ENCODE measurements at regions not wholly inside any gene's neighbourhood (a gene's known extent, or its start where the extent isn't known, plus 50 kb on each side); places are given as distances from the start of the nearest gene placed in this dataset.

DNA sequence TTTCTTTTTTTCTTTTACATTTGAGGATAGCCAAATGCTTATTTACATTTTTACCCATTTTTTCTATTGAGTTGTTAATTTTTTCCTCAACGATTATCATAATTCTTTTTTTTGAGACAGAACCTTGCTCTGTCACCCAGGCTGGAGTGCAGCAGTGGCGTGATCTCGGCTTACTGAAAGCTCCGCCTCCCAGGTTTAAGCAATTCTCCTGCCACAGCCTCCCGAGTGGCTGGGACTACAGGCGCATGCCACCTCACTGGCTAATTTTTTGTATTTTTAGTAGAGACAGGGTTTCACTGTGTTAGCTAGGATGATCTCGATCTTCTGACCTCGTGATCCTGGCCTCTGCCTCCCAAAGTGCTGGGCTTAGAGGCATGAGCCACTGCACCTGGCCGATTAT, 208.7 kb downstream of the LIG4 start:
- H3K9me3 ChIP-seq (ENCODE audit: control insufficient read depth, low read length) = no peaks in the 10 kb centered on the region
- no peak overlapping the region for H3K27ac ChIP-seq (ENCODE audit: low read depth, low read length, severe bottlenecking)
- whole genome bisulfite sequencing, 2 experiments (ENCODE audit: insufficient coverage in 2 of 2) = 87 to 93% methylated on average over 5 to 6 of the region's 9 CpGs
- no peaks in the 10 kb centered on the region for H3K4me1 ChIP-seq (ENCODE audit: control insufficient read depth, insufficient read depth, low read length, poor library complexity, severe bottlenecking)
- H3K36me3 ChIP-seq (ENCODE audit: control insufficient read depth, insufficient read depth, low read length) = no peaks in the 10 kb centered on the region
- H3K4me3 ChIP-seq (ENCODE audit: extremely low read depth, insufficient read depth, low read length, poor library complexity, severe bottlenecking) = no peak overlapping the region

DNA sequence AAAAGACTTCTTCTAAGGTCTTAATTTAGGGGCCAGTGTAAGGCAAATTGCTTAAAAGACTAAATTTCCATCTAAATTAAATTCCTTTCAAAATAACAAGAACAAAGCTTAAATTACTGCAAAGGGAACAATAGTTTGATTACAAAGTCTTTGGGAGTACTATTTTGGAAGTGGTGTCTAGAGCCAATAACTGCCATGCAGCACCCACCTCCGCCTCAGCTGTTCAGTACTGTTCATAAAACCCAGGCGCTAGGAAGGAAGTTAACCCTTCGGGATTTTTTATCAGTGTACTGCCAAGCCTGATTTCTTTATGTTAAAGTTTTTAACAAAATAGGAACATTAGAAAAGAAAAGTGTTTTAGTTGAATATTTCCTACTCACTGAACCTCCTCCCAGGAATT, 210.1 kb downstream of the LIG4 start:
- H3K27ac ChIP-seq (ENCODE audit: low read depth, low read length, severe bottlenecking) = no peak overlapping the region
- no peak overlapping the region for H3K4me3 ChIP-seq (ENCODE audit: extremely low read depth, insufficient read depth, low read length, poor library complexity, severe bottlenecking)
- H3K4me1 ChIP-seq (ENCODE audit: control insufficient read depth, insufficient read depth, low read length, poor library complexity, severe bottlenecking) = no peaks in the 10 kb centered on the region
- no peaks in the 10 kb centered on the region for H3K36me3 ChIP-seq (ENCODE audit: control insufficient read depth, insufficient read depth, low read length)
- WGBS, 2 experiments (ENCODE audit: insufficient coverage in 2 of 2) = 73 to 82% methylated on average over 2 of the region's 3 CpGs
- no peaks in the 10 kb centered on the region for H3K9me3 ChIP-seq (ENCODE audit: control insufficient read depth, low read length)

DNA sequence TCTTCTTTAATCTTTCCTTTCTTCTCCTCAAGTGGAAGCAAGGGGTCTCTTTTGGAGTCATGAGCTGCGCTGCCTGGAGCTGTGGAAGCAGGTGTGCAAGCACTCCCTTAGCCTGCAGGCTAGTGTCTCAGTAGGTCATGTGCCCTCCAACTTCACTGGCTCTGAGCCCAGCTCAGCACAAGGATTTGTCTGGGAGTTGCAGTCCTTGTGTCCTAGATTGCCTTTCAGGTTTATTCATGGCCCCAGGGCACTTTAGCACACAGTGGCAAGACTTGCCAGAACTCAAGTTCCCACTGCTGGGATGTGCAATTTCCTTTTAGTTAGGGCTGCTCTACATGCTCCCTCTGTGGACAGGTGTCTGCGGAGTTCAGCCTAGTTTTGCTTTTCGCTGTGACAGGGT, 211.7 kb downstream of the LIG4 start:
- 67 to 100% methylated on average over 1 to 3 of the region's 3 CpGs for WGBS, 2 experiments (ENCODE audit: insufficient coverage in 2 of 2)
- no peak overlapping the region for H3K27ac ChIP-seq (ENCODE audit: low read depth, low read length, severe bottlenecking)
- no peaks in the 10 kb centered on the region for H3K36me3 ChIP-seq (ENCODE audit: control insufficient read depth, insufficient read depth, low read length)
- no peak overlapping the region for H3K4me3 ChIP-seq (ENCODE audit: extremely low read depth, insufficient read depth, low read length, poor library complexity, severe bottlenecking)
- H3K4me1 ChIP-seq (ENCODE audit: control insufficient read depth, insufficient read depth, low read length, poor library complexity, severe bottlenecking) = no peaks in the 10 kb centered on the region
- H3K9me3 ChIP-seq (ENCODE audit: control insufficient read depth, low read length) = no peaks in the 10 kb centered on the region

DNA sequence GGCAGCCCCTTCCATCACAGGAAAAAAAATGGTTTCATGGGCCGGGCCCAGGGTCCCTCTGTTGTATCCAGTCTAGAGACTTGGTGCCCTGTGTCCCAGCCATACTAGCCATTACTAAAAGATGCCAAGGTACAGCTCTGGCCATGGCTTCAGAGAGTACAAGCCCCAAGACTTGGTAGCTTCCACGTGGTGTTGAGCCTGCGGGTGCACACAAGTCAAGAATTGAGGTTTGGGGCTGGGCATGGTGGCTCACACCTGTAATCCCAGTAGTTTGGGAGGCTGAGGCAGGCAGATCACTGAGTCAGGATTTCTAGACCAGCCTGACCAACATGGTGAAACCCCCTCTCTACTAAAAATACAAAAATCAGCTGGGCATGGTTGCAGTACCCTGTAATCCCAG, 214.3 kb downstream of the LIG4 start:
- Histone ChIP-seq H3K4me1 (ENCODE audit: control insufficient read depth, insufficient read depth, low read length, poor library complexity, severe bottlenecking) (no peaks in the 10 kb centered on the region), H3K9me3 (ENCODE audit: control insufficient read depth, low read length) (no peaks in the 10 kb centered on the region), H3K4me3 (ENCODE audit: extremely low read depth, insufficient read depth, low read length, poor library complexity, severe bottlenecking) (no peak overlapping the region), H3K27ac (ENCODE audit: low read depth, low read length, severe bottlenecking) (no peak overlapping the region), H3K36me3 (ENCODE audit: control insufficient read depth, insufficient read depth, low read length) (no peaks in the 10 kb centered on the region)
- 89 to 92% methylated on average over 3 of the region's 3 CpGs for WGBS, 2 experiments (ENCODE audit: insufficient coverage in 2 of 2)

DNA sequence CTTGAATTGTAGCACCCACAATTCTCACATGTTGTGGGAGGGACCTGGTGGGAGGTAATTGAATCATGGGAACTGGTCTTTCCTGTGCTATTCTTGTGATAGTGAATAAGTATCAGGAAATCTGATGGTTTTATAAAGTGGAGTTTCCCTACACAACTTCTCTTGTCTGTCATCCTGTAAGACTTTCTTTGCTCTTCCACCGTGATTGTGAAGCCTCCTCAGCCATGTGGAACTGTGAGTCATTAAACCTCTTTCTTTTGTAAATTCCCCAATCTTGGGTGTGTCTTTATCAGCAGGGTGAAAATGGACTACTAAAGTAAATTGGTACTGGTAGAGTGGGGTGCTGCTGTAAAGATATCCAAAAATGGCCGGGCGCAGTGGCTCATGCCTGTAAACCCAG, 215.6 kb downstream of the LIG4 start:
- no peaks in the 10 kb centered on the region for H3K4me1 ChIP-seq (ENCODE audit: control insufficient read depth, insufficient read depth, low read length, poor library complexity, severe bottlenecking)

DNA sequence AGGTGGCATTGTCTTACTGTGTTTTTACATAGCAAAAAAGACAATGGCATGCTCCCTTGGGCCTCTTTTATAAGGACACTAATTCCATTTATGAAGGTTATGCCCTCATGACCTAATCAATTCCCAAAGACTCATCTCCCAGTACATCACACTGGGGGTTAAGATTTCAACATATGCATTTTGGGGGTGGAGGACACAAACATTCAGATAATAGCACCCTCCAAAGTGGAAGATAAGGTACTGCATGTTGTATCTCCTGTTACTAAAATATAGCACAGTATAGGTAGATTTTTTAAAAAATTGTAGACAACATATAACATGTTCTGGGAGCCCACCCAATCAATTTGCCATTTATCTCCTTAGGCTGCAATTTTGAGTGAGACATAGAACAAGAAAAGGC, 221.2 kb downstream of the LIG4 start:
- Histone ChIP-seq H3K36me3 (ENCODE audit: control insufficient read depth, insufficient read depth, low read length) (no peaks in the 10 kb centered on the region), H3K4me3 (ENCODE audit: extremely low read depth, insufficient read depth, low read length, poor library complexity, severe bottlenecking) (no peak overlapping the region), H3K4me1 (ENCODE audit: control insufficient read depth, insufficient read depth, low read length, poor library complexity, severe bottlenecking) (peaks cover 3% of the 10 kb centered on the region), H3K9me3 (ENCODE audit: control insufficient read depth, low read length) (no peaks in the 10 kb centered on the region), H3K27ac (ENCODE audit: low read depth, low read length, severe bottlenecking) (no peak overlapping the region)

More for the DNA sequence above, 215.6 kb downstream of the LIG4 start:
- H3K27ac ChIP-seq (ENCODE audit: low read depth, low read length, severe bottlenecking) = no peak overlapping the region
- no peaks in the 10 kb centered on the region for H3K9me3 ChIP-seq (ENCODE audit: control insufficient read depth, low read length)
- 87 to 91% methylated on average over 2 of the region's 3 CpGs for WGBS, 2 experiments (ENCODE audit: insufficient coverage in 2 of 2)
- no peak overlapping the region for H3K4me3 ChIP-seq (ENCODE audit: extremely low read depth, insufficient read depth, low read length, poor library complexity, severe bottlenecking)
- H3K36me3 ChIP-seq (ENCODE audit: control insufficient read depth, insufficient read depth, low read length) = no peaks in the 10 kb centered on the region

DNA sequence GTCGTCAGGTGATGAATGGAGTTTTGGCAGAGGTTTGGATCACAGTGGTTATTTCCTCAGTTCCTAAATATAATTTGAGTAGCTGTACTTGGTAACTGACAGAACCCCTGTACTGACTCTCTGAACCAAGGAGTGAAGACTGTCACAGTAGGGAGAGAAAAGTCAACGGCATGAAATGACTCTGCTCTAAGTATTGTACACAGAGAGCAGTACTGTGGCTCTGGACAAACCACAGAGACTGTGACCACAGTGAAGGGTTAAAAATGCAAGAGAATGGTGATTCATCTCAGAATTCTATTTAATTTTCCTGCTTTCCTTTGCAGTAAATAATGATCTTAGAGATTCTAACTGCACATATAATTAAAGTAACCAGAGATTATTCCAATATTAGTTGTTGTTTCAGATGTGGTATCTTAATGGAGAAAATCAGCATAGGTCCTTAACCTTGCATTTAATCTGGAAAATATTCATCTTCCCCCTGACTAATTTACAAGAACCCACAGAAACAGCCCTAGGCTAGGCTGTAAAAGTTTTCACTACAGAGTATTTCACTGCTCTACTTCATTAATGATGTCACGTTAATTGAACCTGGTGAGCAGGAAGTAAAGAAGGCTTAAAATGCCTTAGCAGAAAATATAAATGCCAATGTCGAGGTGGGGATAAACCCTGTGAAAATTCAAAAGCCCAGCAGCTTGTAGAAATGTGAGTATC, 221.9 kb downstream of the LIG4 start:
- Histone ChIP-seq H3K36me3 (ENCODE audit: control insufficient read depth, insufficient read depth, low read length) (no peaks in the 10 kb centered on the region), H3K9me3 (ENCODE audit: control insufficient read depth, low read length) (no peaks in the 10 kb centered on the region), H3K4me3 (ENCODE audit: extremely low read depth, insufficient read depth, low read length, poor library complexity, severe bottlenecking) (no peak overlapping the region), H3K4me1 (ENCODE audit: control insufficient read depth, insufficient read depth, low read length, poor library complexity, severe bottlenecking) (peaks cover 3% of the 10 kb centered on the region), H3K27ac (ENCODE audit: low read depth, low read length, severe bottlenecking) (no peak overlapping the region)
- 60 to 100% methylated on average over 1 of the region's 4 CpGs for WGBS, 2 experiments (ENCODE audit: insufficient coverage in 2 of 2)

DNA sequence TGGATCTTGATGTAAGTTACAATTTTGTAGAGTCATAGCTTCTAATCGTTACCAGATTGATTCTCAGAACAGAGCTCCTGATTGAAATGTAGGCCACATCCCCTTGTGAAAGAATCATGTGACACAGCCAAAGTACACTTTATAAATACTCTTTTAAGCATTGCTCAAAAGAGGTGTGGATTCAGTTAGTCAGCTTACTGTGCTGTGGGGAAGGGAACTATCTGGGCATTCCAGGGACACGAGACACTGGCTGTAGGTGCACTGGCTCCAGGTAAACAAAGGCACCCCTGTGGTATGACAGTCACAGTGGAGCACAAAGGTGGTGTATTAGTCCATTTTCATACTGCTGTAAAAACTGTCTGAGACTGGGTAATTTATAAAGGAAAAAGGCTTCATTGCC, 222.8 kb downstream of the LIG4 start:
- Histone ChIP-seq H3K36me3 (ENCODE audit: control insufficient read depth, insufficient read depth, low read length) (no peaks in the 10 kb centered on the region), H3K4me3 (ENCODE audit: extremely low read depth, insufficient read depth, low read length, poor library complexity, severe bottlenecking) (no peak overlapping the region), H3K4me1 (ENCODE audit: control insufficient read depth, insufficient read depth, low read length, poor library complexity, severe bottlenecking) (peaks cover 3% of the 10 kb centered on the region), H3K9me3 (ENCODE audit: control insufficient read depth, low read length) (no peaks in the 10 kb centered on the region), H3K27ac (ENCODE audit: low read depth, low read length, severe bottlenecking) (no peak overlapping the region)
- 71 to 92% methylated on average over 1 of the region's 2 CpGs for WGBS, 2 experiments (ENCODE audit: insufficient coverage in 2 of 2)

DNA sequence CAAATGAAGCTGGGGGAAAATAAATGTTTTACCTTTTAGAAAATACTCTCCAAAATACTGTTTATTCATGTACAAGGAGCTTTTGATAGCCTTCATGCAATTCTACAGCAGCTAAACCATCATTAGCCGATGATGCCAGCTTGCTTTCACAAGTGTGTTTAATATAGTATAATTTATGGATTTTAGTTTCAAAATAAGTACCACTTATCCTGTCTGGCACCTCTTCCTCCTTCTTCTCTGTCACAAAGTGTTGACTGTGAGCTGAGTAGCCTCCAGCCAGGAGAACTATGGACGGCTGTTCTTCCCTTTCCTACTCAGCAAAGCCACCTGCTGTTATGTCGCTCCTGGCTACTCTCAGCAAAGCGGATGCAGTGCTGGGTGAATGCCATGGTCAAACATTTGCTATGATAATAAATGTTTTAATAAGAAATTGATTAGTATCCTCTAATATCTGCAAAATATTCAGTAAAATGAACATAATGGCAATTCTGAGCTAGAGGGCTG, 238.2 kb downstream of the LIG4 start:
- H3K27ac ChIP-seq (ENCODE audit: low read depth, low read length, severe bottlenecking) = no peak overlapping the region
- no peaks in the 10 kb centered on the region for H3K9me3 ChIP-seq (ENCODE audit: control insufficient read depth, low read length)
- no peak overlapping the region for H3K4me3 ChIP-seq (ENCODE audit: extremely low read depth, insufficient read depth, low read length, poor library complexity, severe bottlenecking)
- WGBS, 2 experiments (ENCODE audit: insufficient coverage in 2 of 2) = 40 to 60% methylated on average over 1 of the region's 4 CpGs
- H3K4me1 ChIP-seq (ENCODE audit: control insufficient read depth, insufficient read depth, low read length, poor library complexity, severe bottlenecking) = no peaks in the 10 kb centered on the region
- H3K36me3 ChIP-seq (ENCODE audit: control insufficient read depth, insufficient read depth, low read length) = no peaks in the 10 kb centered on the region

DNA sequence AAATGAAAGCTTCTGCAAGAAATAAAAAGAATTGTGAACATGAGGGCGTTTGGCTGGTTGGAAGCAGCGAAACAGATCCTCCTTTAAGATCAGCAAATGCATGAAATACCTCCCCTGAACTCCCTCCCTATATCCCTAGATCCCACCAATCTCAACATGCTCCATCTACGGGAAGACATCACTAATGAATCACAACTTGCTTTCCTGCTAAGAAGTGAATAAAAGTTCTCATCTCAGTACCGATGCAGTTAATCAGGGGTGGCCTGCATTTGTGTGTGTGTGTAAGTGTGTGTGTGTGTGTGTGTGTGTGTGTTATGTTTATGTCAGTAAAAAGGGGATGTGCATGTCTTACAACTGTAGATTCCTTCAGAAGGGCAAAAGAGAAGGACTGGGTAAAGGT, 238.7 kb downstream of the LIG4 start:
- no peaks in the 10 kb centered on the region for H3K9me3 ChIP-seq (ENCODE audit: control insufficient read depth, low read length)
- 86 to 90% methylated on average over 3 of the region's 4 CpGs for WGBS, 2 experiments (ENCODE audit: insufficient coverage in 2 of 2)
- no peaks in the 10 kb centered on the region for H3K36me3 ChIP-seq (ENCODE audit: control insufficient read depth, insufficient read depth, low read length)
- no peak overlapping the region for H3K27ac ChIP-seq (ENCODE audit: low read depth, low read length, severe bottlenecking)
- H3K4me1 ChIP-seq (ENCODE audit: control insufficient read depth, insufficient read depth, low read length, poor library complexity, severe bottlenecking) = no peaks in the 10 kb centered on the region
- H3K4me3 ChIP-seq (ENCODE audit: extremely low read depth, insufficient read depth, low read length, poor library complexity, severe bottlenecking) = no peak overlapping the region

DNA sequence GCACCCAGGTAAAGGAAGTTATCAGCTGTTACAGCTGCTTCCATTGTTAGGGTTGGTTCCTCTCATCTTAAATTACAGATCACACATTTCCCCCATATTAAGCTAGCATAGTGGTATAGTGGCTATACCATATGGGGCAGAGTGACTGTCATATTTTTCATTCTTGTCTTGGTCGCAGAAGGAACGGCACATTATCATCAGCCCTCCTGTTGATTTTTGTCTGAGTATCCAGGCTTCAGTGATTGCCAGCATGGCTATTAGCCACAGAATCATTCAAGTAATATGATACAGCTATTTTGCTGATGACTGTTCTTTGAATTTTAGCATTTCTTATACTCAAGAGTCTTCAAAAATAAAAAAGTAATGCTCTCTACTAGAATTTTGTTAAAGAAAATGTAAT, 240.9 kb downstream of the LIG4 start:
- WGBS, 2 experiments (ENCODE audit: insufficient coverage in 2 of 2) = 93% methylated on average over 2 of the region's 2 CpGs; no CpG with 5 or more reads in 1 of the 2 experiments
- Histone ChIP-seq H3K4me3 (ENCODE audit: extremely low read depth, insufficient read depth, low read length, poor library complexity, severe bottlenecking) (no peak overlapping the region), H3K9me3 (ENCODE audit: control insufficient read depth, low read length) (no peaks in the 10 kb centered on the region), H3K36me3 (ENCODE audit: control insufficient read depth, insufficient read depth, low read length) (no peaks in the 10 kb centered on the region), H3K27ac (ENCODE audit: low read depth, low read length, severe bottlenecking) (no peak overlapping the region), H3K4me1 (ENCODE audit: control insufficient read depth, insufficient read depth, low read length, poor library complexity, severe bottlenecking) (no peaks in the 10 kb centered on the region)

All from mesodermal cell (in vitro differentiated cells).